HG03095 (cell line): ENCODE measurements at regions not wholly inside any gene's neighbourhood (a gene's known extent, or its start where the extent isn't known, plus 50 kb on each side); places are given as distances from the start of the nearest gene placed in this dataset.
"Not testable (repeated sequence)": the region's sequence is repeated elsewhere in the genome, so short reads cannot be mapped to it uniquely, and the experiment has no call there.

Experiments used
- ATAC-seq: cut with Tn5 transposase; IDR thresholded peaks from one replicate; pipeline ENCODE4 v1.9.1; 2021; ENCODE audit warnings: moderate library complexity; ENCODE audit not compliant: unreplicated experiment

- ATAC-seq = not testable (repeated sequence)
Observed at GRCh38 chr16:88226302-88226701, 156.5 kb upstream of the ZNF469 start.

GRCh38 chr16:88227026-88227721, 155.6 kb upstream of the ZNF469 start:
- not testable (repeated sequence) for ATAC-seq

GRCh38 chr16:88227722-88228482, 154.9 kb upstream of the ZNF469 start:
- ATAC-seq = not testable (repeated sequence)

GRCh38 chr16:88228751-88229150, 154.0 kb upstream of the ZNF469 start:
- ATAC-seq = not testable (repeated sequence)

- not testable (repeated sequence) for ATAC-seq
Observed at GRCh38 chr16:88229710-88230109, 153.0 kb upstream of the ZNF469 start.

- not testable (repeated sequence) for ATAC-seq
Observed at GRCh38 chr16:88230276-88230966, 152.3 kb upstream of the ZNF469 start.

GRCh38 chr16:88230967-88231615, 151.7 kb upstream of the ZNF469 start:
- not testable (repeated sequence) for ATAC-seq

- not testable (repeated sequence) for ATAC-seq
Observed at GRCh38 chr16:88231839-88232238, 150.9 kb upstream of the ZNF469 start.

GRCh38 chr16:88232401-88233258, 150.1 kb upstream of the ZNF469 start:
- ATAC-seq = not testable (repeated sequence)

GRCh38 chr16:88233621-88234420, 148.9 kb upstream of the ZNF469 start:
- ATAC-seq = not testable (repeated sequence)

- ATAC-seq = not testable (repeated sequence)
Observed at GRCh38 chr16:88234421-88235271, 148.1 kb upstream of the ZNF469 start.

- not testable (repeated sequence) for ATAC-seq
Observed at GRCh38 chr16:88235691-88236090, 147.1 kb upstream of the ZNF469 start.

GRCh38 chr16:88236229-88236628, 146.5 kb upstream of the ZNF469 start:
- ATAC-seq = not testable (repeated sequence)

- ATAC-seq = not testable (repeated sequence)
Observed at GRCh38 chr16:88237314-88237713, 145.4 kb upstream of the ZNF469 start.

GRCh38 chr16:88237761-88238415, 144.9 kb upstream of the ZNF469 start:
- not testable (repeated sequence) for ATAC-seq

- not testable (repeated sequence) for ATAC-seq
Observed at GRCh38 chr16:88238732-88239274, 144.0 kb upstream of the ZNF469 start.

GRCh38 chr16:88240118-88240517, 142.6 kb upstream of the ZNF469 start:
- not testable (repeated sequence) for ATAC-seq
